ENCODE measurements at regions not wholly inside any gene's neighbourhood (a gene's known extent, or its start where the extent isn't known, plus 50 kb on each side); places are given as distances from the start of the nearest gene placed in this dataset.
"Not testable (repeated sequence)": the region's sequence is repeated elsewhere in the genome, so short reads cannot be mapped to it uniquely, and the experiment has no call there.

DNA sequence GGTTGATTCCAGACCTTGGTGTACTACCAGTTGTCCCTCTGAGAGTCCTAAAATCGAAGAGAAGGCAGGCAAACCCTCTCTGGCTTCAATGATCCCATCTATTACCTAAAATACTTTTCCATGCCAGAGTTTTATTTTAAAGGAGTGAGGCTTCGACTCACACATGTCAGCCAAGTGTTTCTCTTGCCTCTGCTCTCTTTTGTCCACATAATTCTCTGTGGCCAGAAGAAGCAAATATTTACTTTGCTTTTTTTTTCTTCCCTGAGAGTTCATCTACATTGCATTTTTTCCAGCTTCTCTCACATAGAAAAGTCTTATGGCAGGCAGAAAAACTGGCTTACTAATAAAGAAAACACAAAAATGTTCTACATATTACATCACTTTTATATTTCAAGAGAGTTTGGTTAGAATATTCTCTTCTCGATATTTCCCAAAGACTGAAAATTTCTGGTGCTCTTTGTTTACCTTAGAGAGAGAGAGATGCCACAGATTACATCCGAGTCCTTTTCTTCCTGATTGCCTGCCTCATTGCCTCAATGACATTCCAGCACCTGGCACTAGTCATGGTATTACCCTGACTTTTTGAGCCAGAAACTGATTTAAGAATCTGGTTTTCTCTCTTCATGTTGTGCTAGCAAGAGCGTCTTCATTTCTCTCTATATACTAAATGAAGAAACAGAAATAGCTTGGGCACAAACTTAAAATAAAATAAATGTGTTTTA is 170.3 kb upstream of the FAM174A start:
- H3K36me3 Mint-ChIP-seq; DNase-seq (ENCODE audit: extremely low spot score, unreplicated experiment); H3K27ac Mint-ChIP-seq; H3K4me1 Mint-ChIP-seq (ENCODE audit: unreplicated experiment); H3K27me3 Mint-ChIP-seq; H3K9me3 Mint-ChIP-seq; H3K4me3 Mint-ChIP-seq: not testable (repeated sequence)

DNA sequence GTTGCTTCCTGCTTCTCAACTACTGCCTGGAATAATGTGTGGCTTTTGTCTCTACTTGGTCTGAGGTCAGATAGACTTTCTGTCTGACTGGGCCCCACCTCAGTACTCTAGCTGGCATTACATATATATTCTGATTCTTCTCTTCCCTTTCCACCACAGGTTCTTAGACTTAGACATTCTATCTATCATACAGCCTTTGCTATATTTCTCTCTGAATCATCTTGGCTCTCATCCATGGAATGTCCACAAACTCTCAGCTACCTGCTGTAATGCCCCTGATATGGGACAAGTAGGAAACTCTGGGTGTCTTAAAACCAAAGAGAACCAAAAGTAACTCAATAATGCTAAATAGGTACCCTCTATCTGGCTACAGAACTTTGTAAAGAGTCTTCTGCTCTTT is 170.8 kb upstream of the FAM174A start:
- H3K36me3 Mint-ChIP-seq; DNase-seq (ENCODE audit: extremely low spot score, unreplicated experiment); H3K27ac Mint-ChIP-seq; H3K4me1 Mint-ChIP-seq (ENCODE audit: unreplicated experiment); H3K9me3 Mint-ChIP-seq; H3K27me3 Mint-ChIP-seq; H3K4me3 Mint-ChIP-seq: not testable (repeated sequence)

DNA sequence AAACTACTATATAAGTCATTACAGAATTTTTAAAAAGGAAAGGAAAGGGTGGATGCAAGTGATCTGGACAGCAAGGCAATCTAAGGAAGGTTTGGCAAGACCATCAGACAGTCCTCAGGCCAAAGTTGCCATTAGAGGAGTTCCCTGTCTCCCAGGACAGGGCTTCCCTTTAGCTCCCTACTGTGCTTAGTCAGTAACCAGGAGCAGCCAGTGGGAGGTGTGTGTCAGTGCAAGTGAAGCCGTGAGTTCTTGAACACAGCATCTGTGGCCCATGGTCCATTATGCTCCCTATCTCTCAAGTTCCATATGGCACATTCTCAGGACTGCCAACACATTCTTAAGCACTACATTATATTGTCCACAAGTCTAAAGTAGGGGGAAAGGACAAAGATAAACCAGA is 175.2 kb upstream of the FAM174A start:
- DNase-seq (ENCODE audit: extremely low spot score, unreplicated experiment); H3K27me3 Mint-ChIP-seq; H3K36me3 Mint-ChIP-seq; H3K4me3 Mint-ChIP-seq; H3K4me1 Mint-ChIP-seq (ENCODE audit: unreplicated experiment); H3K27ac Mint-ChIP-seq; H3K9me3 Mint-ChIP-seq: not testable (repeated sequence)

DNA sequence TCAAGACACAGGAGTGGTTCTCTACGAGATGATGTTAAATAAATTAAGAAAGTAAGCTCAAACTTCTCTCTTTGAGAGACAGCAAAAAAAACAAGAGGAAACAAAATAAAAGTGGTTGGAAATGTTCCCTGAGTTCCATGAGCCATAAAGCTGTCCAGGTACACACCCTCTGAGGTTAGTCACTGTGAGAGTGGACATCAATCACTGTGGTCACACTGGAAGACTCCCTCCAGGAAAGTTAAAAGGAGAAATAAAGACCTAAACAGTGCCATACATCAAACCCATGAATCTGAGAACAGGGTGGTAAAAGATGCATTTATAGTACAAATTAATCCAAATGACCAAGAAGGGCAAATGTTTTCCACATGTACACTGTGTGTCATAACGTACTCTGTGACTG is 188.9 kb upstream of the FAM174A start:
- H3K9me3 Mint-ChIP-seq; H3K4me1 Mint-ChIP-seq (ENCODE audit: unreplicated experiment); DNase-seq (ENCODE audit: extremely low spot score, unreplicated experiment); H3K4me3 Mint-ChIP-seq; H3K27ac Mint-ChIP-seq; H3K36me3 Mint-ChIP-seq; H3K27me3 Mint-ChIP-seq: not testable (repeated sequence)

DNA sequence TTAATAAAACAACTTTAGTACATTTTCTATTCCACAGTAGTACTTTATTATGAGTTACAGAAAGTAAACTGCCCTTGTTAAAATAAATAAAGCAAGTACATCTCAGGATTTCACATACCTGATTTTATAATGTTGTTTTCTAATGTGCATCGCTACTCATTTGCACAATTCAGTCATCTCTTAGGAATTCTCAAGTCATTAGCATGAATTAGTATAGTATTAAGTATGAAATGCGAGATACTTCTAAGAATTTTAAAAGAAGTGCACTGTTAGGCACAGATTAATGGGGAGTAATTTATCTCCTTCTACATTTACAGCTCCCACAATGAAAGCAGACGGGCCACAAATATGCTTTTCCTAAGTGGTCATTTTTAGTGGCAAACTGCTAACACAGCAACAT is 193.7 kb upstream of the FAM174A start:
- not testable (repeated sequence) for H3K4me3 Mint-ChIP-seq; H3K9me3 Mint-ChIP-seq; H3K4me1 Mint-ChIP-seq (ENCODE audit: unreplicated experiment); H3K36me3 Mint-ChIP-seq; H3K27me3 Mint-ChIP-seq; DNase-seq (ENCODE audit: extremely low spot score, unreplicated experiment); H3K27ac Mint-ChIP-seq

DNA sequence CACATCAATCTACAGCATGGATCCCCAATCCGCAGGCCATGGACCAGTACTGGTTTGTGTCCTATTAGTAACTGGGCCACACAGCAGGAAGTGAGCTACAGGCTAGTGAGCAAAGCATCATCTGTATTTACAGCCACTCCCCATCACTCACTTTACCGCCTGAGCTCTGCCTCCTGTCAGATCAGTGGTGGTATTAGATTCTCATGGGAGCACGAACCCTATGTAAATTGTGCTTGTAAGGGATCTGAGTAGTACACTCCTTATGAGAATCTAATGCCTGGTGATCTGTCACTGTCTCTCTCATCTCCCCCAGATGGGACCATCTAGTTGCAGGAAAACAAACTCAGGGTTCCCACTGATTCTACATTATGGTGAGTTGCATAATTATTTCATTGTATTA is 212.7 kb upstream of the FAM174A start:
- no peak overlapping the region for H3K4me3 Mint-ChIP-seq
- no peaks in the 10 kb centered on the region for H3K4me1 Mint-ChIP-seq (ENCODE audit: unreplicated experiment)
- H3K36me3 Mint-ChIP-seq: no peaks in the 10 kb centered on the region
- no peaks in the 10 kb centered on the region for H3K27me3 Mint-ChIP-seq
- no peaks in the 10 kb centered on the region for H3K9me3 Mint-ChIP-seq
- TF ChIP-seq, protein P1, sequence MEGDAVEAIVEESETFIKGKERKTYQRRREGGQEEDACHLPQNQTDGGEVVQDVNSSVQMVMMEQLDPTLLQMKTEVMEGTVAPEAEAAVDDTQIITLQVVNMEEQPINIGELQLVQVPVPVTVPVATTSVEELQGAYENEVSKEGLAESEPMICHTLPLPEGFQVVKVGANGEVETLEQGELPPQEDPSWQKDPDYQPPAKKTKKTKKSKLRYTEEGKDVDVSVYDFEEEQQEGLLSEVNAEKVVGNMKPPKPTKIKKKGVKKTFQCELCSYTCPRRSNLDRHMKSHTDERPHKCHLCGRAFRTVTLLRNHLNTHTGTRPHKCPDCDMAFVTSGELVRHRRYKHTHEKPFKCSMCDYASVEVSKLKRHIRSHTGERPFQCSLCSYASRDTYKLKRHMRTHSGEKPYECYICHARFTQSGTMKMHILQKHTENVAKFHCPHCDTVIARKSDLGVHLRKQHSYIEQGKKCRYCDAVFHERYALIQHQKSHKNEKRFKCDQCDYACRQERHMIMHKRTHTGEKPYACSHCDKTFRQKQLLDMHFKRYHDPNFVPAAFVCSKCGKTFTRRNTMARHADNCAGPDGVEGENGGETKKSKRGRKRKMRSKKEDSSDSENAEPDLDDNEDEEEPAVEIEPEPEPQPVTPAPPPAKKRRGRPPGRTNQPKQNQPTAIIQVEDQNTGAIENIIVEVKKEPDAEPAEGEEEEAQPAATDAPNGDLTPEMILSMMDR (conservative IDR thresholded peaks at IDR 0.05): no peak
- no peak overlapping the region for H3K27ac Mint-ChIP-seq
- no peak for DNase-seq (ENCODE audit: extremely low spot score, unreplicated experiment)

DNA sequence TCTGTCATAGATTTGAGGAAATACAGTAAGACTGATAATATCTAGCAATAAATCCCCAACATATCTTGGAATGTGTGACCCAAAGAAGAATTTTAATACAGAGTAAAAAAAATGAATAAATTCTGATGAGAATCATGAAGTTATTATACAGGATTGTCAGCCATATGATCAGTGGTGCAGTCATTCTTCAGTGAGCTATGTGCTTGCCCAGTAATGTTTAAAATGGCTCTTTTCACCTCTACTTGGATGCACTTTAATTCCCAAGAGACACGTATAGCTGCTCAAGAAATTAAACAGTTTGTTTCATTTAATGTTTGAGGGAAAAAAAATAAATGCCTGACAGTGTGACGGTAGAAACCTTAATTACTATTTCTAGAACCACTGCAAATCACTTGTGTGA is 215.3 kb upstream of the FAM174A start:
- no peak overlapping the region for H3K4me3 Mint-ChIP-seq
- no peaks in the 10 kb centered on the region for H3K4me1 Mint-ChIP-seq (ENCODE audit: unreplicated experiment)
- DNase-seq (ENCODE audit: extremely low spot score, unreplicated experiment): no peak
- peaks cover under 1% of the 10 kb centered on the region for H3K9me3 Mint-ChIP-seq
- H3K27ac Mint-ChIP-seq: no peak overlapping the region
- TF ChIP-seq, protein P1 (conservative IDR thresholded peaks at IDR 0.05): no peak
- H3K36me3 Mint-ChIP-seq: no peaks in the 10 kb centered on the region
- H3K27me3 Mint-ChIP-seq: no peaks in the 10 kb centered on the region

DNA sequence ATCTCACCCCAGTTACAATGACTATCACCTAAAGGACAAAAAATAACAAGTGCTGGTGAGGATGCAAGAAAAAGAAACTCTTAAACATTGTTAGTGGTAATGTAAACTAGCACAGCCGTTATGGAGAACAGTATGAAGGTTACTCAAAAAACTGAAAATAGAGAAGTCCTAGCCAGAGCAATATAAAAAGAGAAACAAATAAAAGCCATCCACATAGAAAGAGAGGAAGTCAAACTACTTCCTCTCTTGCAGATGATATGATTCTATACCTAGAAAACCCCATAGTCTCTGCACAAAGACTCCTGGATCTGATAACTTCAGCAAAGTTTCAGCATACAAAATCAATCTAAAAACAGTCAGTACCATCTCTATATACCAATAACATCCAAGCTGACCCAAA is 221.5 kb upstream of the FAM174A start:
- peaks cover 9% of the 10 kb centered on the region for H3K9me3 Mint-ChIP-seq
- no peaks in the 10 kb centered on the region for H3K4me1 Mint-ChIP-seq (ENCODE audit: unreplicated experiment)
- H3K36me3 Mint-ChIP-seq: no peaks in the 10 kb centered on the region
- no peak overlapping the region for H3K27ac Mint-ChIP-seq
- TF ChIP-seq, protein P1 (conservative IDR thresholded peaks at IDR 0.05): no peak
- no peak for DNase-seq (ENCODE audit: extremely low spot score, unreplicated experiment)
- no peak overlapping the region for H3K4me3 Mint-ChIP-seq
- H3K27me3 Mint-ChIP-seq: no peaks in the 10 kb centered on the region
